Central memory CD8-positive, alpha-beta T cell (primary cell): ENCODE measurements at regions not wholly inside any gene's neighbourhood (a gene's known extent, or its start where the extent isn't known, plus 50 kb on each side); places are given as distances from the start of the nearest gene placed in this dataset.

Experiments used
- ATAC-seq: fragments of 150-1000 bp; cut with Tn5 transposase; replicated peaks from 2 replicates; pipeline ENCODE4 v1.10.0; 2022; ENCODE audit warnings: mild to moderate bottlenecking, moderate FRiP score, moderate number of reproducible peaks; ENCODE audit not compliant: poor library complexity, severe bottlenecking; ENCODE audit errors: extremely low read depth
- DNase-seq, 2 donors: peaks; one replicate each; pipeline ENCODE4 v3.0.0; 2021; ENCODE audit warnings: low spot score in 2 of 2
- H3K27ac Mint-ChIP-seq: one replicate; pipeline ENCODE4 v1.8.0; 2022; ENCODE audit warnings: low read depth, mild to moderate bottlenecking, moderate library complexity, mixed read lengths
- H3K27me3 Mint-ChIP-seq: one replicate; pipeline ENCODE4 v1.8.0; 2022; ENCODE audit warnings: mixed read lengths
- H3K36me3 Mint-ChIP-seq: one replicate; pipeline ENCODE4 v1.8.0; 2022; ENCODE audit warnings: mild to moderate bottlenecking, moderate library complexity, mixed read lengths; ENCODE audit not compliant: insufficient read depth
- H3K4me1 Mint-ChIP-seq: one replicate; pipeline ENCODE4 v1.8.0; 2022; ENCODE audit warnings: mixed read lengths
- H3K4me3 Mint-ChIP-seq: one replicate; pipeline ENCODE4 v1.8.0; 2022; ENCODE audit warnings: mild to moderate bottlenecking, moderate library complexity, mixed read lengths
- H3K9me3 Mint-ChIP-seq: one replicate; pipeline ENCODE4 v1.8.0; 2022; ENCODE audit warnings: mixed read lengths

- Mint-ChIP-seq H3K27me3 (peaks cover 24% of the 10 kb centered on the region), H3K27ac (no peak overlapping the region), H3K4me3 (no peak overlapping the region)
Observed at GRCh38 chr19:30123611-30124010, 181.6 kb downstream of the URI1 start.

GRCh38 chr19:30128211-30128610 lies 186.2 kb downstream of the URI1 start:
- no peak overlapping the region for H3K27ac Mint-ChIP-seq
- H3K4me3 Mint-ChIP-seq = no peak overlapping the region
- no peaks in the 10 kb centered on the region for H3K4me1 Mint-ChIP-seq
- H3K9me3 Mint-ChIP-seq = no peaks in the 10 kb centered on the region
- ATAC-seq = no peak
- DNase-seq = no peak
- H3K27me3 Mint-ChIP-seq = no peaks in the 10 kb centered on the region
- no peaks in the 10 kb centered on the region for H3K36me3 Mint-ChIP-seq

More at GRCh38 chr19:30123611-30124010, 181.6 kb downstream of the URI1 start:
- no peaks in the 10 kb centered on the region for H3K36me3 Mint-ChIP-seq
- DNase-seq (no peak), ATAC-seq (no peak)
- H3K9me3 Mint-ChIP-seq = no peaks in the 10 kb centered on the region
- H3K4me1 Mint-ChIP-seq = no peaks in the 10 kb centered on the region

- Mint-ChIP-seq H3K27ac (no peak overlapping the region), H3K4me3 (no peak overlapping the region), H3K4me1 (no peaks in the 10 kb centered on the region), H3K27me3 (no peaks in the 10 kb centered on the region), H3K36me3 (no peaks in the 10 kb centered on the region), H3K9me3 (no peaks in the 10 kb centered on the region)
- ATAC-seq = no peak
- DNase-seq = no peak
Observed at GRCh38 chr19:30130356-30131122, 188.5 kb downstream of the URI1 start.

GRCh38 chr19:30131246-30131645 lies 189.2 kb downstream of the URI1 start:
- no peaks in the 10 kb centered on the region for H3K27me3 Mint-ChIP-seq
- DNase-seq (no peak), ATAC-seq (no peak)
- no peaks in the 10 kb centered on the region for H3K4me1 Mint-ChIP-seq
- H3K36me3 Mint-ChIP-seq = no peaks in the 10 kb centered on the region
- no peak overlapping the region for H3K4me3 Mint-ChIP-seq
- no peak overlapping the region for H3K27ac Mint-ChIP-seq
- no peaks in the 10 kb centered on the region for H3K9me3 Mint-ChIP-seq

- Mint-ChIP-seq H3K4me1 (no peaks in the 10 kb centered on the region), H3K27ac (no peak overlapping the region), H3K9me3 (no peaks in the 10 kb centered on the region), H3K4me3 (no peak overlapping the region), H3K36me3 (no peaks in the 10 kb centered on the region), H3K27me3 (no peaks in the 10 kb centered on the region)
- ATAC-seq = no peak
- DNase-seq = no peak
Observed at GRCh38 chr19:30131722-30132291, 189.8 kb downstream of the URI1 start.

GRCh38 chr19:30132343-30133075 lies 190.5 kb downstream of the URI1 start:
- no peaks in the 10 kb centered on the region for H3K36me3 Mint-ChIP-seq
- no peak for ATAC-seq

GRCh38 chr19:30133803-30134202 lies 191.8 kb downstream of the URI1 start:
- ATAC-seq (no peak), DNase-seq (no peak)
- Mint-ChIP-seq H3K36me3 (no peaks in the 10 kb centered on the region), H3K27ac (no peak overlapping the region), H3K27me3 (no peaks in the 10 kb centered on the region), H3K4me3 (no peak overlapping the region), H3K4me1 (no peaks in the 10 kb centered on the region), H3K9me3 (no peaks in the 10 kb centered on the region)

More at GRCh38 chr19:30132343-30133075, 190.5 kb downstream of the URI1 start:
- Mint-ChIP-seq H3K4me3 (no peak overlapping the region), H3K27ac (no peak overlapping the region), H3K27me3 (no peaks in the 10 kb centered on the region), H3K9me3 (no peaks in the 10 kb centered on the region), H3K4me1 (no peaks in the 10 kb centered on the region)
- DNase-seq = no peak

- H3K4me1 Mint-ChIP-seq = no peaks in the 10 kb centered on the region
- H3K4me3 Mint-ChIP-seq = no peak overlapping the region
- peaks cover 5% of the 10 kb centered on the region for H3K9me3 Mint-ChIP-seq
- no peaks in the 10 kb centered on the region for H3K36me3 Mint-ChIP-seq
- ATAC-seq = no peak
- H3K27me3 Mint-ChIP-seq = peaks cover 8% of the 10 kb centered on the region
- no peak overlapping the region for H3K27ac Mint-ChIP-seq
- DNase-seq = no peak
Observed at GRCh38 chr19:30135093-30135757, 193.2 kb downstream of the URI1 start.

GRCh38 chr19:30135797-30136196 lies 193.8 kb downstream of the URI1 start:
- Mint-ChIP-seq H3K4me3 (no peak overlapping the region), H3K27me3 (peaks cover 8% of the 10 kb centered on the region), H3K9me3 (peaks cover 5% of the 10 kb centered on the region), H3K4me1 (no peaks in the 10 kb centered on the region), H3K36me3 (no peaks in the 10 kb centered on the region), H3K27ac (no peak overlapping the region)
- DNase-seq (no peak), ATAC-seq (no peak)

- ATAC-seq = no peak
- Mint-ChIP-seq H3K27me3 (peaks cover 8% of the 10 kb centered on the region), H3K4me1 (no peaks in the 10 kb centered on the region), H3K27ac (no peak overlapping the region), H3K4me3 (no peak overlapping the region), H3K9me3 (peaks cover 5% of the 10 kb centered on the region), H3K36me3 (no peaks in the 10 kb centered on the region)
- DNase-seq = no peak
Observed at GRCh38 chr19:30136611-30137195, 194.7 kb downstream of the URI1 start.

- Mint-ChIP-seq H3K9me3 (peaks cover 5% of the 10 kb centered on the region), H3K36me3 (no peaks in the 10 kb centered on the region)
Observed at GRCh38 chr19:30137747-30138146, 195.7 kb downstream of the URI1 start.

GRCh38 chr19:30144242-30144758 lies 202.3 kb downstream of the URI1 start:
- Mint-ChIP-seq H3K27me3 (peaks cover 23% of the 10 kb centered on the region), H3K9me3 (peaks cover 8% of the 10 kb centered on the region), H3K36me3 (no peaks in the 10 kb centered on the region), H3K27ac (no peak overlapping the region), H3K4me1 (no peaks in the 10 kb centered on the region), H3K4me3 (no peak overlapping the region)
- DNase-seq (no peak), ATAC-seq (no peak)

More at GRCh38 chr19:30137747-30138146, 195.7 kb downstream of the URI1 start:
- Mint-ChIP-seq H3K4me1 (no peaks in the 10 kb centered on the region), H3K27me3 (peaks cover 8% of the 10 kb centered on the region), H3K4me3 (no peak overlapping the region), H3K27ac (no peak overlapping the region)
- ATAC-seq = no peak
- DNase-seq = no peak
